HEK293T (cell line): ENCODE measurements at regions not wholly inside any gene's neighbourhood (a gene's known extent, or its start where the extent isn't known, plus 50 kb on each side); places are given as distances from the start of the nearest gene placed in this dataset.

Experiments used
- CTCF ChIA-PET: fragments of 350-600 bp; formaldehyde crosslinking; extraction: SDS; loops from one replicate; lab custom pipeline; 2021; ENCODE audit warnings: antibody characterized with exemption, inconsistent platforms; lab: Yijun Ruan, JAX
- POLR2A ChIA-PET: fragments of 350-600 bp; formaldehyde crosslinking; extraction: SDS; loops from one replicate; lab custom pipeline; 2020; ENCODE audit warnings: antibody characterized with exemption, inconsistent platforms; lab: Yijun Ruan, JAX
- DNase-seq: peaks from one replicate; pipeline ENCODE4 v3.0.0; 2012; ENCODE audit warnings: mixed read lengths; ENCODE audit errors: extremely low spot score
- ARNT ChIP-seq: fragments of 450-650 bp; IDR thresholded peaks from 2 replicates; pipeline ENCODE4 v1.6.1; 2017; ENCODE audit warnings: mild to moderate bottlenecking
- BHLHE40 ChIP-seq: fragments of 450-650 bp; IDR thresholded peaks from 2 replicates; pipeline ENCODE4 v1.6.1; 2016; ENCODE audit warnings: mild to moderate bottlenecking, moderate library complexity, borderline replicate concordance
- CTBP1 ChIP-seq: fragments of 450-650 bp; IDR thresholded peaks from 2 replicates; pipeline ENCODE4 v1.6.1; 2016; ENCODE audit warnings: borderline replicate concordance
- ELF4 ChIP-seq: fragments of 450-650 bp; IDR thresholded peaks from 2 replicates; pipeline ENCODE4 v1.6.1; 2017; ENCODE audit warnings: antibody characterized with exemption
- FOXA1 ChIP-seq: fragments of 450-650 bp; IDR thresholded peaks from 2 replicates; pipeline ENCODE4 v1.6.1; 2016; ENCODE audit warnings: mild to moderate bottlenecking
- FOXK2 ChIP-seq: fragments of 450-650 bp; IDR thresholded peaks from 2 replicates; pipeline ENCODE4 v1.6.1; 2016; ENCODE audit warnings: mild to moderate bottlenecking
- FOXM1 ChIP-seq: fragments of 450-650 bp; IDR thresholded peaks from 2 replicates; pipeline ENCODE4 v1.6.1; 2017; ENCODE audit warnings: mild to moderate bottlenecking, borderline replicate concordance
- HDGF ChIP-seq: fragments of 450-650 bp; IDR thresholded peaks from 2 replicates; pipeline ENCODE4 v1.6.1; 2017; ENCODE audit warnings: antibody characterized with exemption, borderline replicate concordance
- L3MBTL2 ChIP-seq: fragments of 450-650 bp; conservative IDR thresholded peaks from 2 replicates; pipeline ENCODE4 v1.6.1; 2016; ENCODE audit warnings: mild to moderate bottlenecking
- LEF1 ChIP-seq: fragments of 450-650 bp; IDR thresholded peaks from 2 replicates; pipeline ENCODE4 v1.6.1; 2017; ENCODE audit warnings: mild to moderate bottlenecking, borderline replicate concordance
- NFRKB ChIP-seq: fragments of 450-650 bp; IDR thresholded peaks from 2 replicates; pipeline ENCODE4 v1.6.1; 2016; ENCODE audit warnings: mild to moderate bottlenecking, moderate library complexity
- SP1 ChIP-seq: fragments of 450-650 bp; IDR thresholded peaks from 2 replicates; pipeline ENCODE4 v1.6.1; 2017
- SUZ12 ChIP-seq: fragments of 450-650 bp; IDR thresholded peaks from 2 replicates; pipeline ENCODE4 v1.6.1; 2016; ENCODE audit warnings: mild to moderate bottlenecking
- TARDBP ChIP-seq: fragments of 450-650 bp; IDR thresholded peaks from 2 replicates; pipeline ENCODE4 v1.6.1; 2016
- ZNF384 ChIP-seq: fragments of 450-650 bp; IDR thresholded peaks from 2 replicates; pipeline ENCODE4 v1.6.1; 2016
- TF ChIP-seq, protein P1 (sequence below): fragments of 450-650 bp; IDR thresholded peaks from 2 replicates; pipeline ENCODE4 v1.6.1; 2016

DNA sequence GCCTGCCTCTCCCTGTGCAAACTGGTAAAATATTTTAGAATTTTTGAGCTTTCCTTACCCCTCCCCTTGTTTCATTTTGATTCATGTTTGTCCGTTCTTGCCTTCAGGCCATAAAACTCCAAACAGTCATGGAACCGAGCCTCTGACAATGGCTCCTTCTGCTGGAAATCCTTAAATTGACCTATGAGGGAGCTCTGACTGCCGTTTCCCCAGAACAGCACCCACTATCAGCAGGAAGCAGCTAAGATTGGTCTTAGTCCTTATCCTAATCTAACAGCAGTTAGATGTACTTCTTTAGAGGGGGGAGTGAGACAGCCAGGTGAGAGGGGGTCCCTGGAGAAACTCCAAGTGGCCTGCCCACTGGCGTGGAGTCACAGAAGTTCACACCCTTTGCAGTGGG lies 106.7 kb downstream of the FAM174A start:
- CTCF ChIA-PET, result no interaction called here
- TF ChIP-seq L3MBTL2 (no peak), FOXA1 (no peak), ARNT (no peak)
- POLR2A ChIA-PET, result interaction anchor here (0.7 kb wide), 1 partner anchor 260 kb away, joined by 3 read pairs; no protein-coding TSS in a partner anchor
- no peak for DNase-seq

DNA sequence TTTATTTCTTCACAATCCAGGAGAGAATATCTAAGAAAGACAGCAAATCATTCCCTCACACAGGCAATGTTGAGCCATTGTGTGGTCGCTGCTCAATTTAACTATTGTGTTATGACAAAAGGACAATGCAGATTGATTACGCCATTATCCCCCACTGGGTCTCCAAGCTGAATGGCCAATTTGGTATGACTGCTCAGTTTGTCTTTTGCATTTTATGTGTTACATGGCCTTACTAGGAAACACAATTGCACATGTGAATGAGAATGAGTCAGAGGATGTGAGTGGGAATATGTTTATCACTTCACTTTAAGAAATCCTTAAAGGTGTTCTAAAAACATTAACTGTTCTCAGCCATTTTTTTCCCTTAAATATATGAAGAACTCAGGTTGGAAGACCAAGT lies 108.3 kb downstream of the FAM174A start:
- DNase-seq, result no peak
- ChIA-PET CTCF (no interaction called here), POLR2A (no interaction called here)
- TF ChIP-seq HDGF (no peak), BHLHE40 (no peak), ELF4 (no peak), CTBP1 (no peak), L3MBTL2 (no peak), FOXM1 (no peak), TARDBP (no peak), ZNF384 (no peak), FOXK2 (no peak), LEF1 (no peak), ARNT (no peak), NFRKB (no peak), SUZ12 (no peak), SP1 (no peak)
- TF ChIP-seq, protein P1, sequence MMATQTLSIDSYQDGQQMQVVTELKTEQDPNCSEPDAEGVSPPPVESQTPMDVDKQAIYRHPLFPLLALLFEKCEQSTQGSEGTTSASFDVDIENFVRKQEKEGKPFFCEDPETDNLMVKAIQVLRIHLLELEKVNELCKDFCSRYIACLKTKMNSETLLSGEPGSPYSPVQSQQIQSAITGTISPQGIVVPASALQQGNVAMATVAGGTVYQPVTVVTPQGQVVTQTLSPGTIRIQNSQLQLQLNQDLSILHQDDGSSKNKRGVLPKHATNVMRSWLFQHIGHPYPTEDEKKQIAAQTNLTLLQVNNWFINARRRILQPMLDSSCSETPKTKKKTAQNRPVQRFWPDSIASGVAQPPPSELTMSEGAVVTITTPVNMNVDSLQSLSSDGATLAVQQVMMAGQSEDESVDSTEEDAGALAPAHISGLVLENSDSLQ, result no peak

DNA sequence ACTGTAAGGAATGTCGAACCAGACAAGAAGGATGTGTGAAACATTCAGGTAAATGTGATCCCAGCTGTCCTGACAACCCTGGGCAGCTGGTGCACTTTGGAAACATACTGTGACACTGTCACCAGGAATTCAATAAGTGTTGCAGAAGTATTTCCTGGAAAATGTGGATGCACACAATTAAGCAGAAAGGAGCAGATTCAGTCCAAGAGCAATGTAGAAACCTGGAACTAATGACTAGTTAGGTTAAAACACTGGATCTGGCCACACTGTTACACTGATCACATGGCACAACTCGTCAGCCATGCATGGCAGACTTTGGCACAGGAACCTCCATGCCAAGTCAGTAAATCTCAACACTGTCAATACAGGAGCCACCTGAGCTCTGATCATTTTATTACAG lies 109.0 kb downstream of the FAM174A start:
- TF ChIP-seq NFRKB (no peak), FOXK2 (no peak), SUZ12 (no peak), LEF1 (no peak), TARDBP (no peak), ELF4 (no peak), L3MBTL2 (no peak), SP1 (no peak), ZNF384 (no peak), BHLHE40 (no peak), CTBP1 (no peak), FOXM1 (no peak), HDGF (no peak), FOXA1 (no peak), ARNT (no peak)
- TF ChIP-seq, protein P1, result no peak
- ChIA-PET POLR2A (no interaction called here), CTCF (no interaction called here)
- no peak for DNase-seq

DNA sequence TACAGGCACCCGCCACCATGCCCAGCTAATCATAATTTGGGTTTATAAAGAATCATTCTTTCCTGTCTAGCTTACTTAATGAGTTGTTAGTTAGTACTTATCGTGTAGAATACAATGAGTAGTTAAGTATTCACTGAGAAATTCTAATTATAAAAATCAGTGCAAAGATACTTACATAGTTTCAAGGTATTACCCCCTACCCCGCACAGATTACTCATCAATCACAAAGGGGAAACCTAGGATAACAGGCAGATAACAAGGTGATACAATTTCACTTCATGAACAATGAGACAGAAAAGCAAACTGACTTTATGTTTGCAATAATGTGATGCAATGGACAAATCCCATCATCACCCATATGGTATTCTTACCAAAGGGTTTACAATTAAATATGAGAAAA lies 109.6 kb downstream of the FAM174A start:
- ChIA-PET CTCF (no interaction called here), POLR2A (no interaction called here)
- DNase-seq, result no peak
- no peak for TF ChIP-seq BHLHE40
- no peak for TF ChIP-seq LEF1
- no peak for TF ChIP-seq SP1
- no peak for TF ChIP-seq CTBP1
- no peak for TF ChIP-seq FOXK2

DNA sequence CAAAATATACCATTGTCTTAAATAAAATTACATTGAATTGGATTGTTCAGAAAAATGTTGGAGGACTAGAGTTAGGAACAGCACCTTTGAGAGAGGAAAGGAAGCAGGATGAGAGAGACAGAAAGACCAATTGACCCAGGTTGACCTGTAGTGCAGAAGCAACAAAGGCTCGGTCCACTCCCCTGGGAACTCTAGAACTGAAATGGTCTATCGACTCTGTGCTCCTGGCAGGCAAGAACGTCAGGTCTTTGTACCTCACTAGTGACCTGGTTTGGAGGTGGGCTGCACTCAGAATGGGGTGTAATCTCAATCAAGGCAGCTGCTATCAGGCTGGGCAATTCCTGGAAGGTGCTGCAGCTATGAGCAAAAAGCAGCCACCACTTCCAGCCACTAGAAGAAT lies 110.8 kb downstream of the FAM174A start:
- POLR2A ChIA-PET, result no interaction called here
- no peak for DNase-seq
- CTCF ChIA-PET, result no interaction called here
- no peak for TF ChIP-seq LEF1
- TF ChIP-seq, protein P1, result no peak
- no peak for TF ChIP-seq FOXK2
- TF ChIP-seq HDGF, result no peak
- TF ChIP-seq FOXA1, result no peak
- TF ChIP-seq FOXM1, result no peak
- no peak for TF ChIP-seq TARDBP
- no peak for TF ChIP-seq BHLHE40
- no peak for TF ChIP-seq CTBP1
- no peak for TF ChIP-seq SUZ12
- TF ChIP-seq ELF4, result no peak
- no peak for TF ChIP-seq ZNF384
- TF ChIP-seq L3MBTL2, result no peak
- TF ChIP-seq ARNT, result no peak

DNA sequence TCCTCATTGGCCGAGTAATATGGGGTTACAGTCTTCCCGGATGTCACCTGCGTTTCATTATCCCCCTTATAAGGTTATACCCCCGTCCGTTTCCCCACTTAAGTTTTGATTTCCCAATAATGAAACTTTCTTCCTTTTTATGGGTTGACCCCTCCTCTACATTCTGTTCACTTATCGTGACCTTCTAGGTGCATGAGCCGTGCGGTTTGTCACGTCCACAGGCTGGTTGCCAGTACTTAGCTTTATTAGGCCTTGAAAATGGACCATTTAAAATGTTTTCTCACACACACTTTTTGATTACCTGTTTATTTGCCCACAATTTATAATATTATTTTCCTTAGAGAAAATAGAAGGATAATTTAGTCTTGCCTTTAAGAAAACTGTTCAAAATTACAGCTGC lies 111.5 kb downstream of the FAM174A start:
- POLR2A ChIA-PET, result no interaction called here
- TF ChIP-seq, protein P1, result no peak
- TF ChIP-seq SUZ12 (no peak), CTBP1 (no peak), ARNT (no peak), FOXK2 (no peak), ZNF384 (no peak), LEF1 (no peak), L3MBTL2 (no peak), TARDBP (no peak), SP1 (no peak), FOXM1 (no peak)
- CTCF ChIA-PET, result no interaction called here

More for the DNA sequence above, 111.5 kb downstream of the FAM174A start:
- DNase-seq, result no peak
